ENCODE measurements at regions not wholly inside any gene's neighbourhood (a gene's known extent, or its start where the extent isn't known, plus 50 kb on each side); places are given as distances from the start of the nearest gene placed in this dataset.

- H3K79me2 ChIP-seq (ENCODE audit: insufficient read depth), result no peaks in the 10 kb centered on the region
- H3K27me3 ChIP-seq (ENCODE audit: insufficient read depth), result no peaks in the 10 kb centered on the region
- no peaks in the 10 kb centered on the region for H3K9me2 ChIP-seq
- no peak overlapping the region for H2AFZ ChIP-seq (ENCODE audit: low read depth)
- H3K9me3 ChIP-seq, result no peaks in the 10 kb centered on the region
- no peak overlapping the region for H3K4me3 ChIP-seq (ENCODE audit: low read depth in 2 of 2, low read length in 1 of 2)
- H3K4me2 ChIP-seq, result no peak overlapping the region
- no peak overlapping the region for H3K9ac ChIP-seq
- 13% methylated on average over 1 of the region's 1 CpG for WGBS (ENCODE audit: low lambda C conversion rate)
- H3K36me3 ChIP-seq (replicated peaks in 1 of 2; ENCODE audit: control insufficient read depth in 1 of 2, insufficient read depth in 2 of 2, low read length in 1 of 2), result no peaks in the 10 kb centered on the region
- no peak for DNase-seq
- H4K20me1 ChIP-seq (ENCODE audit: insufficient read depth), result no peaks in the 10 kb centered on the region
- H3K4me1 ChIP-seq (ENCODE audit: control insufficient read depth in 1 of 2, insufficient read depth in 2 of 2, low read depth in 1 of 2, low read length in 1 of 2), result peaks cover 0 to 4% of the 10 kb centered on the region in 2 experiments; a peak in 2 of 4 replicates
- ChIA-PET POLR2A (no interaction called here), CTCF (no interaction called here)
- TF ChIP-seq TEAD4 (IDR thresholded peaks at IDR 0.05; ENCODE audit: borderline replicate concordance, insufficient read depth), result no peak
- TF ChIP-seq, protein P1, sequence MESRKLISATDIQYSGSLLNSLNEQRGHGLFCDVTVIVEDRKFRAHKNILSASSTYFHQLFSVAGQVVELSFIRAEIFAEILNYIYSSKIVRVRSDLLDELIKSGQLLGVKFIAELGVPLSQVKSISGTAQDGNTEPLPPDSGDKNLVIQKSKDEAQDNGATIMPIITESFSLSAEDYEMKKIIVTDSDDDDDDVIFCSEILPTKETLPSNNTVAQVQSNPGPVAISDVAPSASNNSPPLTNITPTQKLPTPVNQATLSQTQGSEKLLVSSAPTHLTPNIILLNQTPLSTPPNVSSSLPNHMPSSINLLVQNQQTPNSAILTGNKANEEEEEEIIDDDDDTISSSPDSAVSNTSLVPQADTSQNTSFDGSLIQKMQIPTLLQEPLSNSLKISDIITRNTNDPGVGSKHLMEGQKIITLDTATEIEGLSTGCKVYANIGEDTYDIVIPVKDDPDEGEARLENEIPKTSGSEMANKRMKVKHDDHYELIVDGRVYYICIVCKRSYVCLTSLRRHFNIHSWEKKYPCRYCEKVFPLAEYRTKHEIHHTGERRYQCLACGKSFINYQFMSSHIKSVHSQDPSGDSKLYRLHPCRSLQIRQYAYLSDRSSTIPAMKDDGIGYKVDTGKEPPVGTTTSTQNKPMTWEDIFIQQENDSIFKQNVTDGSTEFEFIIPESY (IDR thresholded peaks at IDR 0.05; ENCODE audit: borderline replicate concordance, low read depth), result no peak
- TF ChIP-seq, protein P2, sequence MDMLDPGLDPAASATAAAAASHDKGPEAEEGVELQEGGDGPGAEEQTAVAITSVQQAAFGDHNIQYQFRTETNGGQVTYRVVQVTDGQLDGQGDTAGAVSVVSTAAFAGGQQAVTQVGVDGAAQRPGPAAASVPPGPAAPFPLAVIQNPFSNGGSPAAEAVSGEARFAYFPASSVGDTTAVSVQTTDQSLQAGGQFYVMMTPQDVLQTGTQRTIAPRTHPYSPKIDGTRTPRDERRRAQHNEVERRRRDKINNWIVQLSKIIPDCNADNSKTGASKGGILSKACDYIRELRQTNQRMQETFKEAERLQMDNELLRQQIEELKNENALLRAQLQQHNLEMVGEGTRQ (IDR thresholded peaks at IDR 0.05; ENCODE audit: borderline replicate concordance, low read depth, low read length), result no peak
- no peak for TF ChIP-seq ELF1 (IDR thresholded peaks at IDR 0.05)
- no peak for TF ChIP-seq POLR2AphosphoS5 (IDR thresholded peaks at IDR 0.05; ENCODE audit: low read depth, low read length)
- TF ChIP-seq, protein P3, sequence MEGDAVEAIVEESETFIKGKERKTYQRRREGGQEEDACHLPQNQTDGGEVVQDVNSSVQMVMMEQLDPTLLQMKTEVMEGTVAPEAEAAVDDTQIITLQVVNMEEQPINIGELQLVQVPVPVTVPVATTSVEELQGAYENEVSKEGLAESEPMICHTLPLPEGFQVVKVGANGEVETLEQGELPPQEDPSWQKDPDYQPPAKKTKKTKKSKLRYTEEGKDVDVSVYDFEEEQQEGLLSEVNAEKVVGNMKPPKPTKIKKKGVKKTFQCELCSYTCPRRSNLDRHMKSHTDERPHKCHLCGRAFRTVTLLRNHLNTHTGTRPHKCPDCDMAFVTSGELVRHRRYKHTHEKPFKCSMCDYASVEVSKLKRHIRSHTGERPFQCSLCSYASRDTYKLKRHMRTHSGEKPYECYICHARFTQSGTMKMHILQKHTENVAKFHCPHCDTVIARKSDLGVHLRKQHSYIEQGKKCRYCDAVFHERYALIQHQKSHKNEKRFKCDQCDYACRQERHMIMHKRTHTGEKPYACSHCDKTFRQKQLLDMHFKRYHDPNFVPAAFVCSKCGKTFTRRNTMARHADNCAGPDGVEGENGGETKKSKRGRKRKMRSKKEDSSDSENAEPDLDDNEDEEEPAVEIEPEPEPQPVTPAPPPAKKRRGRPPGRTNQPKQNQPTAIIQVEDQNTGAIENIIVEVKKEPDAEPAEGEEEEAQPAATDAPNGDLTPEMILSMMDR (IDR thresholded peaks at IDR 0.05), result no peak
- no peak for TF ChIP-seq TCF12 (IDR thresholded peaks at IDR 0.05)
- TF ChIP-seq TAF1 (IDR thresholded peaks at IDR 0.05; ENCODE audit: borderline replicate concordance, low read depth, low read length), result no peak
- TF ChIP-seq NRF1 (IDR thresholded peaks at IDR 0.05; ENCODE audit: low read depth, low read length), result no peak
- H3F3A ChIP-seq (replicated peaks; ENCODE audit: insufficient read depth), result no peaks in the 10 kb centered on the region
- H3K27ac ChIP-seq (ENCODE audit: low read depth in 2 of 2, low read length in 1 of 2), result no peak overlapping the region
Measured at GRCh38 chr11:21924262-21924661, 268.6 kb upstream of the ANO5 start.

- Histone ChIP-seq H3K79me2 (ENCODE audit: insufficient read depth) (no peaks in the 10 kb centered on the region), H3K4me1 (ENCODE audit: control insufficient read depth in 1 of 2, insufficient read depth in 2 of 2, low read depth in 1 of 2, low read length in 1 of 2) (peaks cover 0 to 8% of the 10 kb centered on the region in 2 experiments; a peak in 2 of 4 replicates), H3K27ac (ENCODE audit: low read depth in 2 of 2, low read length in 1 of 2) (no peak overlapping the region), H2AFZ (ENCODE audit: low read depth) (no peak overlapping the region), H3K4me3 (ENCODE audit: low read depth in 2 of 2, low read length in 1 of 2) (no peak overlapping the region), H3K27me3 (ENCODE audit: insufficient read depth) (no peaks in the 10 kb centered on the region), H3K4me2 (no peak overlapping the region), H3K36me3 (replicated peaks in 1 of 2; ENCODE audit: control insufficient read depth in 1 of 2, insufficient read depth in 2 of 2, low read length in 1 of 2) (no peaks in the 10 kb centered on the region), H3F3A (replicated peaks; ENCODE audit: insufficient read depth) (no peaks in the 10 kb centered on the region), H4K20me1 (ENCODE audit: insufficient read depth) (no peaks in the 10 kb centered on the region), H3K9me3 (no peaks in the 10 kb centered on the region), H3K9me2 (no peaks in the 10 kb centered on the region), H3K9ac (no peak overlapping the region)
- POLR2A ChIA-PET, result no interaction called here
- no peak for DNase-seq
- 6% methylated on average over 3 of the region's 3 CpGs for WGBS (ENCODE audit: low lambda C conversion rate)
- CTCF ChIA-PET, result interaction anchor here (1.8 kb wide), 1 partner anchor 23 kb away, joined by 5 read pairs; no protein-coding TSS in a partner anchor
- no peak for TF ChIP-seq IRF3 (IDR thresholded peaks at IDR 0.05; ENCODE audit: low read depth, low read length)
- no peak for TF ChIP-seq EZH2phosphoT487 (IDR thresholded peaks at IDR 0.05; ENCODE audit: borderline replicate concordance, low read depth)
- TF ChIP-seq JUND (IDR thresholded peaks at IDR 0.05), result no peak
- TF ChIP-seq RCOR1 (IDR thresholded peaks at IDR 0.05; ENCODE audit: low read length), result no peak
- TF ChIP-seq TEAD4 (IDR thresholded peaks at IDR 0.05; ENCODE audit: borderline replicate concordance, insufficient read depth), result no peak
- no peak for TF ChIP-seq SMC3 (IDR thresholded peaks at IDR 0.05; ENCODE audit: low read depth, low read length)
Measured at GRCh38 chr11:21927628-21928027, 265.3 kb upstream of the ANO5 start.
